K562 (cell line): ENCODE measurements at regions not wholly inside any gene's neighbourhood (a gene's known extent, or its start where the extent isn't known, plus 50 kb on each side); places are given as distances from the start of the nearest gene placed in this dataset.

ENCODE experiments used
- ATAC-seq: fragments of 200-7000 bp; cut with Tn5 transposase; 3 replicates; pipeline ENCODE4 v1.9.1; 2020; ENCODE audit warnings: moderate library complexity
- BruUV-seq: library from RNA; stranded (reverse); fragments of 400-500 nt; replicated peaks from 2 replicates; lab custom pipeline; 2021; lab: Mats Ljungman, UMichigan
- CTCF ChIA-PET: fragments of 300-600 bp; formaldehyde crosslinking; extraction: SDS; loops from one replicate; lab custom pipeline; 2021; ENCODE audit warnings: low intra/inter-chr PET ratio; lab: Yijun Ruan, JAX
- POLR2A ChIA-PET: fragments of 300-600, 350-650 bp; sonication (Branson Sonifier 250); formaldehyde crosslinking; extraction: SDS; loops from one replicate; lab custom pipeline; 2021; ENCODE audit warnings: antibody characterized with exemption, inconsistent platforms; lab: Yijun Ruan, JAX
- DNase-seq, 4 experiments: peaks; one replicate each; pipeline versions ENCODE4 v3.0.0 to v3.0.0-alpha.2; 2011 to 2018; ENCODE audit warnings: low spot score in 3 of 4, mixed read lengths in 3 of 4; ENCODE audit errors: extremely low read depth in 1 of 4
- FAIRE-seq: peaks from 2 replicates; lab custom pipeline; 2011; peaks lifted over from hg19 to GRCh38; lab: Jason Lieb, UNC
- H2AFZ ChIP-seq: 2 replicates; pipeline ENCODE4 v1.6.0; 2011; ENCODE audit warnings: low read depth, low read length, control low read depth, inconsistent platforms
- H3K27ac ChIP-seq: fragments of 200-600 bp; 3 replicates; pipeline ENCODE4 v1.8.0; 2011; ENCODE audit warnings: low read depth, mild to moderate bottlenecking, control low read depth, inconsistent platforms, low read length, moderate library complexity, mixed read lengths; ENCODE audit errors: extremely low read depth
- H3K27me3 ChIP-seq, 2 experiments: fragments of 300-600 bp in 1 of 2; 2 replicates in 1 of 2; 3 replicates in 1 of 2; pipeline versions ENCODE4 v1.6.0 to v1.8.0; 2011; ENCODE audit warnings: inconsistent platforms in 2 of 2, low read length in 2 of 2, mild to moderate bottlenecking in 1 of 2, mixed read lengths in 1 of 2, moderate library complexity in 1 of 2; ENCODE audit not compliant: control insufficient read depth in 2 of 2, insufficient read depth in 2 of 2
- H3K36me3 ChIP-seq: fragments of 300-600 bp; 3 replicates; pipeline ENCODE4 v1.8.0; 2011; ENCODE audit warnings: mild to moderate bottlenecking, low read length, inconsistent platforms; ENCODE audit not compliant: control insufficient read depth, insufficient read depth
- H3K4me1 ChIP-seq, 2 experiments: fragments of 200-600 bp in 1 of 2; replicated peaks in 1 of 2; 2 replicates in 1 of 2; 3 replicates in 1 of 2; pipeline versions ENCODE4 v1.5.1 to v1.8.0; 2011; ENCODE audit warnings: inconsistent platforms in 2 of 2, low read length in 2 of 2, mild to moderate bottlenecking in 1 of 2, mixed read lengths in 1 of 2, moderate library complexity in 1 of 2; ENCODE audit not compliant: control insufficient read depth in 2 of 2, insufficient read depth in 2 of 2
- H3K4me2 ChIP-seq: 2 replicates; pipeline ENCODE4 v1.6.1; 2011; ENCODE audit warnings: low read length, control low read depth, inconsistent platforms, mixed read lengths; ENCODE audit not compliant: insufficient read depth
- H3K4me3 ChIP-seq: fragments of 200-600 bp; sonication (generic), shearing (Covaris generic); 2 replicates; pipeline ENCODE4 v1.5.1; 2016; ENCODE audit warnings: control low read depth, inconsistent platforms
- H3K79me2 ChIP-seq: fragments of 200-600 bp; 3 replicates; pipeline ENCODE4 v1.8.0; 2011; ENCODE audit warnings: low read length, inconsistent platforms; ENCODE audit not compliant: control insufficient read depth, insufficient read depth
- H3K9ac ChIP-seq, 2 experiments: 2 replicates each; pipeline versions ENCODE4 v1.6.0 to v1.6.1; 2011; ENCODE audit warnings: low read depth in 2 of 2, low read length in 2 of 2, control low read depth in 1 of 2, inconsistent platforms in 1 of 2, mild to moderate bottlenecking in 1 of 2, mixed read lengths in 1 of 2; ENCODE audit not compliant: insufficient read depth in 1 of 2
- H3K9me1 ChIP-seq: one replicate; pipeline ENCODE4 v1.6.0; 2011; ENCODE audit warnings: inconsistent platforms, mild to moderate bottlenecking, low read length, moderate library complexity; ENCODE audit not compliant: control insufficient read depth, insufficient read depth
- H3K9me3 ChIP-seq: replicated peaks from 2 replicates; pipeline ENCODE4 v1.5.1; 2011; ENCODE audit warnings: low read depth, low read length, inconsistent platforms; ENCODE audit not compliant: control insufficient read depth, insufficient read depth
- H4K20me1 ChIP-seq: replicated peaks from 2 replicates; pipeline ENCODE4 v1.6.1; 2011; ENCODE audit warnings: low read length, inconsistent platforms, mixed read lengths; ENCODE audit not compliant: control insufficient read depth, insufficient read depth
- CEBPB ChIP-seq: fragments of 450-650 bp; IDR thresholded peaks from 2 replicates; pipeline ENCODE4 v1.6.1; 2016; ENCODE audit warnings: missing genetic modification characterization, missing compliant biosample characterization
- ELF1 ChIP-seq: fragments of 200-800 bp; sonication (Bioruptor generic); IDR thresholded peaks from 2 replicates; pipeline ENCODE4 v1.6.1; 2016; ENCODE audit warnings: missing genetic modification characterization, missing compliant biosample characterization
- L3MBTL2 ChIP-seq: fragments of 450-650 bp; IDR thresholded peaks from 2 replicates; pipeline ENCODE4 v1.6.1; 2016; ENCODE audit warnings: mild to moderate bottlenecking, moderate library complexity
- MEF2D ChIP-seq: conservative IDR thresholded peaks from 2 replicates; pipeline ENCODE4 v1.6.1; 2016; ENCODE audit warnings: low read depth, missing genetic modification characterization, missing compliant biosample characterization
- PCBP2 ChIP-seq: fragments of 200-400 bp; formaldehyde crosslinking; IDR thresholded peaks from 2 replicates; pipeline ENCODE4 v1.6.1; 2018; ENCODE audit warnings: low read length, low read depth, mild to moderate bottlenecking, moderate library complexity; ENCODE audit not compliant: poor library complexity, severe bottlenecking
- STAG1 ChIP-seq: sonication (generic); formaldehyde crosslinking; IDR thresholded peaks from 2 replicates; pipeline ENCODE4 v1.5.0; 2020; ENCODE audit warnings: missing genetic modification reagents, borderline replicate concordance
- ZFPM2 ChIP-seq: fragments of 250-450 bp; sonication (Bioruptor Pico); IDR thresholded peaks from 2 replicates; pipeline ENCODE4 v1.5.1; 2022; ENCODE audit warnings: mild to moderate bottlenecking
- ZNF274 ChIP-seq: IDR thresholded peaks from 2 replicates; pipeline ENCODE4 v1.6.1; 2011; ENCODE audit warnings: low read depth, mild to moderate bottlenecking, low read length, moderate library complexity, borderline replicate concordance
- WGBS: fragments of 100-300 bp; shearing (Covaris generic); methylation state at CpG from one replicate; pipeline ENCODE4 v1.1.6; 2016; ENCODE audit warnings: low coverage, mixed read lengths; ENCODE audit not compliant: insufficient coverage; ENCODE audit errors: missing lambda C conversion rate; 5-methylcytosine and 5-hydroxymethylcytosine counted together
- in situ Hi-C: fragments of 300-500 bp; cut with MboI; formaldehyde crosslinking; loops from 4 replicates; pipeline ENCODE4 v1.15.0; 2018; ENCODE audit warnings: inconsistent platforms, mixed read lengths
- intact Hi-C: fragments of 100-400 bp; cut with micrococcal nuclease; formaldehyde crosslinking; loops from 2 replicates; pipeline ENCODE4 v1.14.2; 2022
- TF ChIP-seq, protein P1 (sequence below): fragments of 450-650 bp; IDR thresholded peaks from 2 replicates; pipeline ENCODE4 v1.6.1; 2016; ENCODE audit warnings: mild to moderate bottlenecking, moderate library complexity

DNA sequence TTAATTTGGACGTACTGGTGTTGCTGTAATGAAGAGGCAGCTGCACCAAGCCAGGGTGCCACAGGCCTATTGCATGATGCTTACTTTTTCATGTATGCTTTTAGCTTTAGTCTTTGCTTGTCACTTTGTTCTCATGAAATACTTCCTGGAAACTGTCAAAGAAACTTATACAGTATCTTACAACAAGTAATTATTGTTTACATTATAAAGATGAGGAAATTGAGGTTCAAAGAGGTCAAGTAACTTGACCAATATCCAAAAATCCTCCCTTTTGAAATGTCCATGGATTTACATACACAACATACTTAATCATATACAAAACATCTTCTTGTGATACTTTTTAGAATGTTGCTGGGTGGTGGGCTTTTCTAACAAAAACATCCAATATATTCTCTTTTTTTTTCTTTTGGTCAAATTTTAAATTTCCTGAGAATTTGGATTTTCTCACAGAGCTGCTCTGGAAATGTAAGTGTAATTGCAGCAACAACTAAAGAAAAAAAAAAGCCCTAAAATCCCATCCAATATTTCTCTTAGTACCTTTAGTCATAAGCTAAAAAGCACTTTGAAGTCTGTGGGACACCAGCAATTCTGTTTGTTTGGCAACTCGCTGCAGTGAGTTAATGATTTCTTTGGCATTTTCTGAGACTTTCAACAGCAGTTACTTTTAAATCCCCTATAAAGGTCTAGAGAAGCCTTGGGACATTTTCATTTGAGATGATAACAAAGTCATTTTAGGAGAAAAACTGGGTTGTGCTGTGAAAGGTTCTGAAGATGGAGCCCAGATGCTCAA lies 500.6 kb upstream of the IGFBP3 start:
- Histone ChIP-seq H3K4me2 (no peak overlapping the region), H3K9ac (no peak overlapping the region), H3K36me3 (no peaks in the 10 kb centered on the region), H3K4me1 (no peaks in the 10 kb centered on the region), H3K27me3 (no peaks in the 10 kb centered on the region), H3K9me3 (no peaks in the 10 kb centered on the region), H4K20me1 (no peaks in the 10 kb centered on the region), H3K4me3 (no peak overlapping the region), H3K79me2 (no peaks in the 10 kb centered on the region), H2AFZ (no peak overlapping the region), H3K27ac (no peak overlapping the region), H3K9me1 (no peaks in the 10 kb centered on the region)
- no TSS peak for BruUV-seq
- WGBS = 0% methylated on average over 2 of the region's 2 CpGs
- DNase-seq (no peak), ATAC-seq (no peak), FAIRE-seq (no peak)
- POLR2A ChIA-PET = no interaction called here
- in situ Hi-C loops = no loop called here
- intact Hi-C loops = no loop called here
- CTCF ChIA-PET = no interaction called here
- TF ChIP-seq ZFPM2 (CRISPR knock-in tag) = no peak
- TF ChIP-seq STAG1 = no peak
- TF ChIP-seq PCBP2 = no peak
- TF ChIP-seq L3MBTL2 = no peak
- TF ChIP-seq ZNF274 = no peak
- no peak for TF ChIP-seq CEBPB (tag)
- TF ChIP-seq MEF2D (tag) = no peak
- TF ChIP-seq, protein P1, sequence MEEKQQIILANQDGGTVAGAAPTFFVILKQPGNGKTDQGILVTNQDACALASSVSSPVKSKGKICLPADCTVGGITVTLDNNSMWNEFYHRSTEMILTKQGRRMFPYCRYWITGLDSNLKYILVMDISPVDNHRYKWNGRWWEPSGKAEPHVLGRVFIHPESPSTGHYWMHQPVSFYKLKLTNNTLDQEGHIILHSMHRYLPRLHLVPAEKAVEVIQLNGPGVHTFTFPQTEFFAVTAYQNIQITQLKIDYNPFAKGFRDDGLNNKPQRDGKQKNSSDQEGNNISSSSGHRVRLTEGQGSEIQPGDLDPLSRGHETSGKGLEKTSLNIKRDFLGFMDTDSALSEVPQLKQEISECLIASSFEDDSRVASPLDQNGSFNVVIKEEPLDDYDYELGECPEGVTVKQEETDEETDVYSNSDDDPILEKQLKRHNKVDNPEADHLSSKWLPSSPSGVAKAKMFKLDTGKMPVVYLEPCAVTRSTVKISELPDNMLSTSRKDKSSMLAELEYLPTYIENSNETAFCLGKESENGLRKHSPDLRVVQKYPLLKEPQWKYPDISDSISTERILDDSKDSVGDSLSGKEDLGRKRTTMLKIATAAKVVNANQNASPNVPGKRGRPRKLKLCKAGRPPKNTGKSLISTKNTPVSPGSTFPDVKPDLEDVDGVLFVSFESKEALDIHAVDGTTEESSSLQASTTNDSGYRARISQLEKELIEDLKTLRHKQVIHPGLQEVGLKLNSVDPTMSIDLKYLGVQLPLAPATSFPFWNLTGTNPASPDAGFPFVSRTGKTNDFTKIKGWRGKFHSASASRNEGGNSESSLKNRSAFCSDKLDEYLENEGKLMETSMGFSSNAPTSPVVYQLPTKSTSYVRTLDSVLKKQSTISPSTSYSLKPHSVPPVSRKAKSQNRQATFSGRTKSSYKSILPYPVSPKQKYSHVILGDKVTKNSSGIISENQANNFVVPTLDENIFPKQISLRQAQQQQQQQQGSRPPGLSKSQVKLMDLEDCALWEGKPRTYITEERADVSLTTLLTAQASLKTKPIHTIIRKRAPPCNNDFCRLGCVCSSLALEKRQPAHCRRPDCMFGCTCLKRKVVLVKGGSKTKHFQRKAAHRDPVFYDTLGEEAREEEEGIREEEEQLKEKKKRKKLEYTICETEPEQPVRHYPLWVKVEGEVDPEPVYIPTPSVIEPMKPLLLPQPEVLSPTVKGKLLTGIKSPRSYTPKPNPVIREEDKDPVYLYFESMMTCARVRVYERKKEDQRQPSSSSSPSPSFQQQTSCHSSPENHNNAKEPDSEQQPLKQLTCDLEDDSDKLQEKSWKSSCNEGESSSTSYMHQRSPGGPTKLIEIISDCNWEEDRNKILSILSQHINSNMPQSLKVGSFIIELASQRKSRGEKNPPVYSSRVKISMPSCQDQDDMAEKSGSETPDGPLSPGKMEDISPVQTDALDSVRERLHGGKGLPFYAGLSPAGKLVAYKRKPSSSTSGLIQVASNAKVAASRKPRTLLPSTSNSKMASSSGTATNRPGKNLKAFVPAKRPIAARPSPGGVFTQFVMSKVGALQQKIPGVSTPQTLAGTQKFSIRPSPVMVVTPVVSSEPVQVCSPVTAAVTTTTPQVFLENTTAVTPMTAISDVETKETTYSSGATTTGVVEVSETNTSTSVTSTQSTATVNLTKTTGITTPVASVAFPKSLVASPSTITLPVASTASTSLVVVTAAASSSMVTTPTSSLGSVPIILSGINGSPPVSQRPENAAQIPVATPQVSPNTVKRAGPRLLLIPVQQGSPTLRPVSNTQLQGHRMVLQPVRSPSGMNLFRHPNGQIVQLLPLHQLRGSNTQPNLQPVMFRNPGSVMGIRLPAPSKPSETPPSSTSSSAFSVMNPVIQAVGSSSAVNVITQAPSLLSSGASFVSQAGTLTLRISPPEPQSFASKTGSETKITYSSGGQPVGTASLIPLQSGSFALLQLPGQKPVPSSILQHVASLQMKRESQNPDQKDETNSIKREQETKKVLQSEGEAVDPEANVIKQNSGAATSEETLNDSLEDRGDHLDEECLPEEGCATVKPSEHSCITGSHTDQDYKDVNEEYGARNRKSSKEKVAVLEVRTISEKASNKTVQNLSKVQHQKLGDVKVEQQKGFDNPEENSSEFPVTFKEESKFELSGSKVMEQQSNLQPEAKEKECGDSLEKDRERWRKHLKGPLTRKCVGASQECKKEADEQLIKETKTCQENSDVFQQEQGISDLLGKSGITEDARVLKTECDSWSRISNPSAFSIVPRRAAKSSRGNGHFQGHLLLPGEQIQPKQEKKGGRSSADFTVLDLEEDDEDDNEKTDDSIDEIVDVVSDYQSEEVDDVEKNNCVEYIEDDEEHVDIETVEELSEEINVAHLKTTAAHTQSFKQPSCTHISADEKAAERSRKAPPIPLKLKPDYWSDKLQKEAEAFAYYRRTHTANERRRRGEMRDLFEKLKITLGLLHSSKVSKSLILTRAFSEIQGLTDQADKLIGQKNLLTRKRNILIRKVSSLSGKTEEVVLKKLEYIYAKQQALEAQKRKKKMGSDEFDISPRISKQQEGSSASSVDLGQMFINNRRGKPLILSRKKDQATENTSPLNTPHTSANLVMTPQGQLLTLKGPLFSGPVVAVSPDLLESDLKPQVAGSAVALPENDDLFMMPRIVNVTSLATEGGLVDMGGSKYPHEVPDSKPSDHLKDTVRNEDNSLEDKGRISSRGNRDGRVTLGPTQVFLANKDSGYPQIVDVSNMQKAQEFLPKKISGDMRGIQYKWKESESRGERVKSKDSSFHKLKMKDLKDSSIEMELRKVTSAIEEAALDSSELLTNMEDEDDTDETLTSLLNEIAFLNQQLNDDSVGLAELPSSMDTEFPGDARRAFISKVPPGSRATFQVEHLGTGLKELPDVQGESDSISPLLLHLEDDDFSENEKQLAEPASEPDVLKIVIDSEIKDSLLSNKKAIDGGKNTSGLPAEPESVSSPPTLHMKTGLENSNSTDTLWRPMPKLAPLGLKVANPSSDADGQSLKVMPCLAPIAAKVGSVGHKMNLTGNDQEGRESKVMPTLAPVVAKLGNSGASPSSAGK = no peak
- no peak for TF ChIP-seq ELF1
